Kidney glomerular epithelial cell (primary cell): ENCODE measurements at regions not wholly inside any gene's neighbourhood (a gene's known extent, or its start where the extent isn't known, plus 50 kb on each side); places are given as distances from the start of the nearest gene placed in this dataset.

Experiments used
- DNase-seq: peaks from one replicate; lab custom pipeline; 2025; lab: John Stamatoyannopoulos, UW

DNA sequence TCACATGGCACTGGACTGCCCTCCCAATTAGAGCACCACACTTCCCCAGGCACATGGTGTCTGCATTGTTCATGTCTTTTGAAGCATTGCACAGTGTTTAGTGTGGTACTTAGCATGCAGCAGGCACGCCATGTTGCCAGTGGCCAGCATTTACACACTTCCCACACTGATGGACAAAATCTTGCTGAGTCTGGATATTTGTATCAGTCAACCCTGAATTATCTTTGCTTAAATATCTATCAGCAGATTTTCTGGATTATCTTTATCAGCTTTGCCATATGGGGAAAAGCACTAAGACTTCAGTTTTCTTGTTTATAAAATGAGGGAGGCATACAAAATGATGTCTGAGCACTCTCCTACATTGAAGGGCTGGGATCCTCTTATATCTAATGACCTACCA lies 416.0 kb upstream of the MMADHC start:
- no peak for DNase-seq

GRCh38 chr2:150001788-150002187 lies 414.2 kb upstream of the MMADHC start:
- no peak for DNase-seq

GRCh38 chr2:149996901-149997300 lies 409.3 kb upstream of the MMADHC start:
- no peak for DNase-seq

DNA sequence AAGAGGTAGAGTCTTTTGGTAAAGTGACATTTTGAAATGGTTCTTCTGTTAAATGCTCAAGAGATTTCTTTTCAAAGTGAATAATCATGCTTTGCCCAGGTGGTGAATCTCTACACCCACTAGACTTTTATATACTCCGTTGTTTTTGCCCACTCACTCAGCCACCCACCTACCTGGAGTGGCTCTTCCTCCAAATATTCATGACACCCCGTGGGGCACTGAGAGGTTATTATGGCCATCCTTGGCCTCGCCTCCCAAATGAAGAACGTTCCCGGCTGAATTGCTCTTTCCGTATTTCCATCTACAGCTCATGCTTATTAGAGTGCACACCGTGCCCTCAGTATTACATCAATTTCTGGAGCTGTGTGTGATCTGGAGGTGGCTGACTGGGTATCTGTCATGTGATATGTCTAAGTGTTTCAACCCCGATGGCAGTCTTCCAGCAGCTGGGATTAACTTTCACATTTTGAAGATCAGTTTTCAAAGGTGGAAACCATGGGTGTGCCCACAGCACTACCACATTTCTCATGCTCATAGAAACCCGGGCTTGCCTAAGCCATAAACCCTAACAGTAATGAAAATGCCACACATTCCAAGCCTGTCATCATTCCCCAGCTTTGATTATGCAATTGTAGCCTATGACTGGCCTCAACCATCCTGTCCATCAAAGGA lies 406.6 kb upstream of the MMADHC start:
- peak; percentile 79 for DNase-seq

- DNase-seq = no peak
These were observed 405.7 kb upstream of the MMADHC start for GRCh38 chr2:149993316-149993715.

GRCh38 chr2:149991576-149991975 lies 404.0 kb upstream of the MMADHC start:
- DNase-seq = no peak

DNA sequence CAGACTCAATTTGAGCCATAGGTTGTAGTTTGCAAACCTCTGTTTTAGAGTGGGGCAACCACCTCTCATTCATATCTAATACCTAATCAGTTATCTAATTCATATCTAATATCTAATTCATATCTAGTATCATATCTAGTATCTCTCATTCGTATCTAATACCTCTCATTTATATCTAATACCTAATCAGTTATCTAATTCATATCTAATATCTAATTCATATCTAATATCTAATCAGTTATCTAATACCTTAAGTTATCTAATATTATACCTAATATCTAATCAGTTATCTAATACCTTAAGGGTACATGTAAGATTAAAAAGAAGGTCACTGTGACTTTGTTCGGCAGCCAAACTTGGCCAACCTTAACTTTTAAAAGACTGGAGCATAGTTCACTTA lies 403.4 kb upstream of the MMADHC start:
- no peak for DNase-seq

GRCh38 chr2:149989447-149990063 lies 402.0 kb upstream of the MMADHC start:
- DNase-seq = peak; percentile 74

GRCh38 chr2:149988361-149988760 lies 400.8 kb upstream of the MMADHC start:
- no peak for DNase-seq

DNA sequence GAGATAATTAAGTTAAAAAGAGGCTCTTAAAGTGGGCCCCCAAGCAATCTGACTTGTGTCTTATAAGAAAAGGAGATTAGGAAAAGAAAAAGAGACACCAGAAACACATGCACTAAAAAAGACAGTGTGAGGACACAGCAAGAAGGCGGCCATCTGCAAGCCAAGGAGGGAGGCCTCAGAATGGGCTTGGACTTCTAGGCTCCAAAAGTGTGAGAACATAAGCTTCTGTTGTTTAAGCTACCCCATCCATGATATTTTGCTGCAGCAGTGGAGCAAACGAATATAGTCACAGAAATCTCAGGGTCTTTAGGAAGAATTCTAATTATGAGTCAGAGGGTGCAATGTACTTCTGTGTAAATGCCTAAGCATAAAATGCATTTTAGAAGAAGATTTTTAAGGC lies 399.3 kb upstream of the MMADHC start:
- no peak for DNase-seq

DNA sequence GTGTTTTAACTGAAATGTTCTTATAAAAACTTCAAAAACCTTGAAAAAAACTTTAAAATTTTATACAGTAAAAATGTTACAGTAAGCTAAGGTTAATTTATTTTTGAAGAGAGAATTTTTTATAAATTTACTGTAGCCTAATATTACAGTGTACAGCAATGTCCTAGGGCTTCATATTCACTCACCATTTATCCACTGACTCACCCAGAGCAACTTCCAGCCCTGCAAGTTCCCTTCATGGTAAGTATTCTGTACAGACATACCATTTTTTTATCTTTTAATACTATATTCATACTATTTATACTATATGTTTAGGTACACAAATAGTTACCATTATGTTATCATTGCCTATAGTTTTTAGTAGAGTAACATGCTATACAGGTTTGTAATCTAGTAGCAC lies 396.7 kb upstream of the MMADHC start:
- no peak for DNase-seq

DNA sequence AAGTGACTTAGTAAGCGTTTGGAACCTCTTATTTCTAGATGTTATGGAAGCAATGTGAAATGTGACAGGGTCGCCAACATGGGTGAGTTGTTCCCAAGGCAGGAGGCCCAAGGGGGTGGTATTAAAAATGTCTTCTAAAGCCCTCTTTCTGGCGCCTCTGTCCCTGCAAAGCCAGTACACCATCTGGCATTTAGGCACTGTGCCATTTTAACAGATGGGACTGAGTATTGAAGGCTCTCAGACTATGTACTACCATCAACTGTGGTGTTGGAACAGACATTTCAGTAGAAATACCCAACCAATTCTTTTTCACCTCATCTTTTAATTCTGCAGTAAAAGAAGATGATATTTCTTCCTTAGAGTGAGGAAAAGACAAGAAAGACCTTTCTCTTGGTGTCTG lies 384.5 kb upstream of the MMADHC start:
- DNase-seq = no peak

DNA sequence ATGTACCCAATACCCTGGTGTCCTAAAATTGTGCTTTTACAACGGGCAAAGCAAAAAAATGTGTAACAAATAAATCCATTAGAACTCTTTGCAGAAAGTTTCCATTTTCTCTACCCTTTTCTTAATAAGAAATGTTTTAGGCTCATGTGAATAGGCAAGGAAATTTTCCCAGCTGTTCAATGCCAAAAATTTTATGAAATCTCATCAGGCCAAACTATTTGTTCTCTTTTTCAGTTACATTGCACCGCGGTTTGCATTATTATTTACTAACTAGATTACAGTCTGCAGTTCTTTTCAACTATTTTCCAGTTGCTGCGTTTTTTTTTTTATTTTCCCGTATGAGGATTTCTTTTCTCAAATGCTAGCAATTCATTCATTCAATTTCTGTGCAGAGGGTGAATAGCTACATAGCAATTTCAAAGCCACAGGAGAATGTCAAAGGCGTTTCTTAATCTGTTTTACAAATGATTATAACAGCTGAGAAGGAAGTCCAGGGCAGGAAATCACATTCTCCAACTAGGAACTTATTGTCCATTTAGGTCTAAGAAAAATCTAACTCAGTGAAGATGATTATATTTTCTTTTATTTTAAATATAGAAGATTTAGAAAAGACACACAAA lies 367.5 kb upstream of the MMADHC start:
- DNase-seq = no peak

- DNase-seq = no peak
These were observed 366.1 kb upstream of the MMADHC start for GRCh38 chr2:149953627-149954026.

- no peak for DNase-seq
These were observed 343.9 kb upstream of the MMADHC start for GRCh38 chr2:149931486-149931885.

- DNase-seq = no peak
These were observed 340.4 kb upstream of the MMADHC start for GRCh38 chr2:149928011-149928410.

DNA sequence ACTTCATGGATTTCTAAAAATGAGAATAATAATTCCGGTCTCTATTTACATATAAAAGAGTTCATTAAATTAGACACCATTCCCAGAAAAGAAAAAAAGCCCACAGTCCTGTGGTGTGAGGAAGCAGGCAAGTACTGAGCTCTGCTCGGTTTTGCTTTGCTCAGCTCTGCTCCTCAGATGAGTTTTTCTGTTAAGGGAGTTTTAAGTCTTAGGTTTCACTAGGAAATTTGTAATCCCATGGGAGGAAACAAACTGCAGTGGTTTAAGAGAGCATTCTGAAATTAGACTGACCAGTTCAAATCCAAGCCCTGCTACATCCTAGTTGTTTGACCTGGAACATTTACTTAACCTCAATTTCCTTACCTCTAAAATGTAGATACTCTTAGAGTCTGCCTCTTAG lies 338.6 kb upstream of the MMADHC start:
- DNase-seq = no peak

GRCh38 chr2:149924549-149925213 lies 337.1 kb upstream of the MMADHC start:
- peak; percentile 32 for DNase-seq

DNA sequence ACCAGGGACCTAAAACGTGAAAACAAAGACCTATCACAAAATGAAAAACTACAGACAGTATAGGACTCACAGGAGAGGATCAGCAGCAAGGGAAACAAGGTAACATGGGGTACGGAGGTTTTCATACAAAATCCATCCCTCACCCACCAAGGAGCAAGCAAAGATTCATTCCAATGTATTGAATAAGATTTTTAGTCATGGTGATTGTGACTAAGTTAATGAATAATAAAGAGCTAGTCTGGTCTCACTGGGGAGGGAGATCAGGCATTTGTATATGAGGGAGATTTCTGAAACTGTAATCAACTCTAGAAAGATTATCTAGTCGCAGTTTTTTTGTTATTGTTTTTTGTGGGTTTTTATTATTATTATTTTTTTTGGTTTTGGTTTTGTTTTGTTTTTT lies 336.5 kb upstream of the MMADHC start:
- DNase-seq = peak; percentile 69

- no peak for DNase-seq
These were observed 334.5 kb upstream of the MMADHC start for GRCh38 chr2:149921911-149922616.

GRCh38 chr2:149920389-149920788 lies 332.8 kb upstream of the MMADHC start:
- no peak for DNase-seq

- DNase-seq = no peak
These were observed 327.6 kb upstream of the MMADHC start for GRCh38 chr2:149915151-149915550.
